NCI-H2227 (cell line): ENCODE measurements at regions not wholly inside any gene's neighbourhood (a gene's known extent, or its start where the extent isn't known, plus 50 kb on each side); places are given as distances from the start of the nearest gene placed in this dataset.
A peak's percentile ranks its signal among the peaks of the same experiment; 100 is the strongest.

Source experiments
- DNase-seq: peaks from one replicate; lab custom pipeline; 2025; ENCODE audit not compliant: unreplicated experiment; lab: John Stamatoyannopoulos, UW

DNA sequence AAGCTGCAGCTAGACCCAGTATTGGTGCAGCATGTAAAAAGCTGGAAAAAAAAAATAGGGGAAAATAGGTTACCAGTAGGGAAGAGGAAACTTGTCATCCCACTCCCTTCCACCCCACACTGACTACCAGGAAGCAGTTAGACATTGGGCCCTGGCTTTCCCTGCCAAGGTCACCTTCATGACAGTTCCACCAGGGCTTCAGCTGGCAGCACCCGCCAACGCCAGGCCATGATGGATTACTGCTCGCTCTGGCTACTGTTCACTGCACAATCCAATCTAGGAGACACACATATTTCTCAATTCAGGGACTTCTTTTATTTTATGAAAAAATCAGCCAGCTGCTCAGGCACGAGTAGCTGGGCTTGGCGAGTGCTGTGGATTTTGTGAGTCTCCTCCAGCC is 127.7 kb downstream of the DMRTA2 start:
- DNase-seq: no peak

DNA sequence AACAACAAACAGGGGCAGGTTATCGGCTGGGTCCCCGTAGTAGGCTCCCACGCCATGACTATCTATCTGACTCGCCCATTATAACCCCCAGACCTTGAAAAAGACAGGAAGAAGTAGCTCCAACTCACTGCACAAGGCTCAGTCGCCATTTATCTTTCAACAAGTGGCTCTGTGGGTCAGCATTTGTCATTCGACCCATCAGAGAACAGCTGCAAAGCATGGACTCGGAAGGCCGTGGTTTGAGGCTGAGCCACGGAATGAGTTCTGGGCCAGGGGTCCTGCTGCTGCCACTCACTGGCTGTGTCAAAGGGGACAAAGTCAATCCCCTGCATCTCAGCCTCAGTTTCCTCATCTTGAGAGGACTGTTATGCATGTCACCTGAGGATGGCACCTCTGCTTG is 131.0 kb downstream of the DMRTA2 start:
- DNase-seq: no peak

DNA sequence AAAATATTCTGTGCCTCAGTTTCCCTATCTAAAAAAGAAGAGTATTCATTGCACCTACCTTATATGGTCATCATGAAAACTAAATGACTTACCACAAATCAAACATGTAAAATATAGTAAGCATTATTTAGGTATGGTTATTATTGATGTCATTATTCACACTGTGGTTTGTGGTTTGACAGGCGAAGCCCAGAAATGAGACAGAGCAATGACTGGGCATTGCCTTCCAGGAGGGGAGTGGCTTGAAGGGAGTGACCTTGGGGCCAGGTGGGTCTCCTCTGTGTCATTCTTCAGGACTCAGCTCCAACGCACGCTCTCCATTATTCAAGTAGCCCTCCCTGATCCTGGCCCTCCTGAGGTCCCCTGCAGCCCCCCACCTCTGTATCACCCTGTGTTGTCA is 133.7 kb downstream of the DMRTA2 start:
- DNase-seq: no peak

GRCh38 chr1:50285994-50286393 is 137.2 kb downstream of the DMRTA2 start:
- no peak for DNase-seq

GRCh38 chr1:50279622-50280330 is 143.5 kb downstream of the DMRTA2 start:
- DNase-seq: no peak

- no peak for DNase-seq
Measured at GRCh38 chr1:50278961-50279360, 144.3 kb downstream of the DMRTA2 start.

DNA sequence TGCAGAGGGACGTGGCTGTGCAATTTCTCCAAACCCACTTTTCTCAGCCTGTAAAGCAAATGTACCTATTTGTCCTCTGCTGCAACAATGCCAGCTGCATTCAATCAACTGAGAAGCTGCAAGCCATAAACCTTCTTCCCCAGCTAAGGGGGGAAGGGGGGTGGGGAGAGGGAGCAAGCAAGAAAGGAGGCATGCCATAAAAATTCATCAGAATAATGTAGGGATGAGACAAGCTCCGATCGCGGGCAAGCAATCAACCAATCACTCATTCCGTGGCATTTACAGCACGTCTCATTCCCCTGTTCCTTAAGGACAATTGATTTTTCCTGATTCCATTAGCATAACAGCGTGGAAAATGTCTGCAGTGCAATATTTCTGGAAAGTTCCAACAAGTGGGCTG is 144.8 kb downstream of the DMRTA2 start:
- no peak for DNase-seq

GRCh38 chr1:50275566-50275965 is 147.7 kb downstream of the DMRTA2 start:
- DNase-seq: peak; percentile 73

GRCh38 chr1:50272912-50273311 is 150.3 kb downstream of the DMRTA2 start:
- DNase-seq: no peak

- DNase-seq: peak; percentile 73
Measured at GRCh38 chr1:50271968-50272578, 151.2 kb downstream of the DMRTA2 start.

- peak; percentile 82 for DNase-seq
Measured at GRCh38 chr1:50271337-50271736, 151.9 kb downstream of the DMRTA2 start.

GRCh38 chr1:50270926-50271325 is 152.3 kb downstream of the DMRTA2 start:
- peak; percentile 40 for DNase-seq

DNA sequence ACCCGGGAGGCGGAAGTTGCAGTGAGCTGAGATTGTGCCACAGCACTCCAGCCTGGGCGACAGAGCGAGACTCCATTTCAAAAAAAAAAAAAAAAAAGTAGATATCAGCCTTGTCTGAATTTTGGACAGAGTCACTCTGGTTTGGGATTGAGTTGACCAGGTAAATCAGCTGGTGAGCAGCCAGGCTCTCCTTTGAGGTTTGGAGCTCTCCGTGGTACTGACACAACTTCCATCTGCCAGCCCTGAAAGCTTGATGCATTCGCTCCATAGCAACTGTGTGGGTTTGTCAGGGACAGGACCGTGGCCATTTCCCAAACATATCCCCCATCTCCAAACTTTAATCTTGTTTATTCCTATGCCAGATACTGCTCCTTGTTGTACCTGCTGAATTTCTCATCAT is 155.2 kb downstream of the DMRTA2 start:
- no peak for DNase-seq

- DNase-seq: no peak
Measured at GRCh38 chr1:50266509-50266908, 156.7 kb downstream of the DMRTA2 start.

DNA sequence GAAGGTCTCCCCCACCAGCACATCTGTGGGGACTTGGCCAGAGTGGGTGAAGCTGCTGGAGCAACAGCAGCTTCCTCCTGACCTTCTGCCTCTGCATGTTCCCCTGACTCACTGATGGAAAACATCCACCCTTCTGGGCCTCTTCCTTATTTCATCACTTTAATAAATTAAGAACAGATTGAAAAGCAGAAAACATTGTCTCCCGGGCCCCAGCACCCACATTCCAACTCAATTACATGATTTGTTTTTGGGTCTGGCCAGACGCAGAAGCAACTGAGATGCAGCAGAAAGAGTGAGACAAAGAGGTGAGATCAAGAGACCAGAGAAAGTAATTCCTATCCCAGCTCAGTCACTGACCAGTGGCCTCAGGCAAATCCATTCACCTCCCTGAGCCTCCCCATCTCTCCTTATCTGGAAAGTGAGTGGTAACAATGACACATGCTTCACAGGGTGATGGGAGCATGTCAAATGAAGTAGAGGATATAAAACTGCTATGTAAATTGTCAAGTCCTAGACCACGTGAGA is 157.1 kb downstream of the ELAVL4 start:
- DNase-seq: no peak

GRCh38 chr1:50264590-50264989 is 155.9 kb downstream of the ELAVL4 start:
- DNase-seq: no peak

- DNase-seq: no peak
Measured at GRCh38 chr1:50262436-50262835, 153.7 kb downstream of the ELAVL4 start.

GRCh38 chr1:50261951-50262350 is 153.2 kb downstream of the ELAVL4 start:
- no peak for DNase-seq

DNA sequence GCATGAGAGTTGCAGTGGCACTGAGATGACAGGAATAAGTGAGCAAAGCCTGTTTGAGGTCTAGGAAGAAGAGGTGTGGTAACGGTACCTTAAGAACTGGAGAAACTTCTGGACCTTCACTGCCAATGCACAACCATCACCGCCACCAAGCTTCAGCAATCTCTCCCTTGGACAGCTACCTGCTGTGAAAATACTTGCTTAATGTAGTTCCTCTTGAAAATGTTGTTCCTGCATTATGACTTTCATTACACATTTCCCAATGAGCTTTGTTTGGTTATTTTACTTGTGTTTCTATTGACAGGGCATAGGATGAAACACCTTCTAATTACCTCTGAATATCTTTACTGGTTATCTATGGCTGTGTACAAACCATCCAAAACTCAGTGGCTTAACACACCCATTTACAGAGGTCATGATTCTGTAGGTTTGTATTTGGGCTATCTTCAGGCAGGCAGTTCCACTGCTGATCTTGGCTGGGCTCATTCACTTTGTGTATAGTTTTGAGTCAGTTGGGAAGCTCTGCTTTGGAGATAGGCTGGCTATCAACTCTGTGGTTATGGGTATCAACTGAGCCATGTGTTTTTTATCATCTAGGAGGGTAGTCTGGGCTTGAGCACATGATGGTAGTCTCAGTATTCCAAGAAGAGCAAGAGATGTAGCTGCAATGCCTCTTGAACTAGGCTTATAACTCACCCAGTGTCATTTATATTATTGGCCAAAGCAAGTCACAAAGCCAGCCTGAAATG is 149.4 kb downstream of the ELAVL4 start:
- no peak for DNase-seq

DNA sequence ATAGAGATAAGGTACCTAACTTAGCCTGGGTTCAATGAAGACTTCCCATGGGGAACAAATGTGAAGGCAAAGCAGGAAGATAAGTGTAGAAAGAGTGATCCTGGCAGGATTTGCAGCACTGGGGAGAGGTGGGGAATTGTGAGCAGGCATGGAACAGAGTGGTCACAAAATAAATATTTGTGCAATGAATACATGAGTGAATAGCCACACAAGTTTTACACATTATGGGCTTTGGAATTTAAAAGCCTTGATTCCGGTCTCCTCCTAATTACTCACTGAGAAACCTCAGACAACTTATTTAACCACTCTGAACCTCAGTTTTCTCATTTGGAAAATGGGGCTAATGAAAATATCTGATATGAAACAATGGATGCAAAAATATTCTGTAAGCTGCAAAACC is 148.3 kb downstream of the ELAVL4 start:
- DNase-seq: no peak
